ENCODE measurements at regions not wholly inside any gene's neighbourhood (a gene's known extent, or its start where the extent isn't known, plus 50 kb on each side); places are given as distances from the start of the nearest gene placed in this dataset.
"Not testable (repeated sequence)": the region's sequence is repeated elsewhere in the genome, so short reads cannot be mapped to it uniquely, and the experiment has no call there.

DNA sequence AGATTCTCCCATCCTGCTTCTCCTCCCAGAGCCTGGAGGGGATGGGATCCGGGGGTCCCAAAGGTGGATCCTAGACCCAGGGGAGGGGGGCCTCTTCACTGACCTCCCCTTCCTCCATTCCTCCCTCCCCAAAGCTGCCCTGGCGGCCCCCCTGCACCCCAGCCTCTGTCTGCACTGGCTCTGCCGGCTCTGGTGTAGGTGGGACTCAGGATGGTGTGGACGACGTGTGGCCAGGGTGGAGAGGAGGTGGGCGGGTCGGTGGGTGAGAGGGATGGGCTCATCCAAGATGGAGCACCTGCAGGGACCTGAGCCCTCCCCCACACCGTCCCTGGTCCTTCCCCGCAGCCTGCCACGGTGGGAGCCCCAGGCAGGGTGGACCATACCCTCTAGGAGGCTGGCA, 355.6 kb downstream of the TMEM121 start:
- not testable (repeated sequence) for DNase-seq

DNA sequence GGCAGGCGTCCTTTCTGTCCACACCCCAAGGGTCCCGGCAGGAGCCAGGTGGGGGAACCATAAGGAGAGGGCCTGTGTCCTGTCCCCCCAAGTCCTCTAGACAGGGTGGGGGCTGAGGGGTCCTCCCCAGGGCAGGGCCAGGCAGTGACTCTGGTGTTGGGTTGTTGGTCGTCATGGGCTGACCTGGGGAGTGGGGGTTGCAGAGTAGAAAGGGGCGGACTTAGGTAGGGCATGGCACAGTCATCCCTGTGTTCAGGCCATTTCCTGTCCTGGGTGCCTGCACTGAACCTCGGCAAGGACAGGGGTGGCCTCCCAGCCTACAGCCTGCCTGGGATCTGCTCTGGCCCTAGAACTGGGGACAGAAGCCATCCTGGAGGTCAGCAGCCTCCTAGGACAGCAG, 356.2 kb downstream of the TMEM121 start:
- no peak for DNase-seq

DNA sequence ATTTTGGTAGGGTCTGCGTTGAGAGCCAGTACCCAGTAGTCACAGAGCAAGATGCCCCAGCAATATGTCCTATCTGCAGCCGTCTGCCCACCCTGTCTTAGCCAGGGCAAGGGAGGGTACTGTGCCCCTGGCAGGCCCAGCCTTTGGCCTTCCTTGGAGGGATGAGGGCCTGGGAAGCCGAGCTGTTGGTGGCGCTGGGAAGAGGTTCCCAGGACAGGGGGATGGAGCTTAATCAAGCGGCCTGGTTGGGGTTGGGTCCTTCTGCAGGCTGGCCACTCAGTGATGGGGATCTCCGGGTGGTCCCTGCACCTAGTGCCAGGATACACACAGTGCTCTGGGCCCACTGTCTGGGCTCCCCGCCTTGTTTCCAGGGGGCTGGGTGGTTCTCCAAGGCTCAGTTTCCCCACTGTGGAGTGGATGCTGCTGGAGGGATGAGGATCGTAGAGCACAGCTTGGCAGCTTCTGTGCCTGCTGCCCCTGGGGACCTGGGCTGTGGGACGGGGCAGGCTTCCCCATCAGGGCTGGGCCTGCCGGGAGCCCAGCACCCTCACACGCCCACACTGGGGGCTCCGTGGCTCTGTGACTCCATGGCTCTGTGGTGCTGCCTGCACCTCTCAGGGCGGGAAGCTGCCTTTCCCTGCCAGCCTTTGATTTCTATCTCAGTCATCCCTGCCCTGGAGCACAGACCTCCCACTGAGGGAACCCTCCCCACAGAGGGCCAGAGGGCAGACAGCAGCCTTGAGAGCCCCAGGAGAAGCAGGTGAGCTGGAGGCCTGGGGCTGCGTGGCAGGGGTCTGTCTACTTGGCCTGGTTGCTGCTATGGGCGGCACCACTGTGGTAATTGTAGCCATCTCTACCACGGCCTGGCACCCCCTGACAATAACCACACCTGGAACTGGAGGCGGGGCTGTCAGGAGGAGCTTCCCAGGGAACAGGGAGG, 357.0 kb downstream of the TMEM121 start:
- DNase-seq: no peak

GRCh38 chr14:105884192-105884807, 357.9 kb downstream of the TMEM121 start:
- DNase-seq: not testable (repeated sequence)

GRCh38 chr14:105884808-105885281, 358.5 kb downstream of the TMEM121 start:
- DNase-seq: no peak

GRCh38 chr14:105885561-105886320, 359.4 kb downstream of the TMEM121 start:
- no peak for DNase-seq

- not testable (repeated sequence) for DNase-seq
These were observed 360.4 kb downstream of the TMEM121 start for GRCh38 chr14:105886791-105887191.

DNA sequence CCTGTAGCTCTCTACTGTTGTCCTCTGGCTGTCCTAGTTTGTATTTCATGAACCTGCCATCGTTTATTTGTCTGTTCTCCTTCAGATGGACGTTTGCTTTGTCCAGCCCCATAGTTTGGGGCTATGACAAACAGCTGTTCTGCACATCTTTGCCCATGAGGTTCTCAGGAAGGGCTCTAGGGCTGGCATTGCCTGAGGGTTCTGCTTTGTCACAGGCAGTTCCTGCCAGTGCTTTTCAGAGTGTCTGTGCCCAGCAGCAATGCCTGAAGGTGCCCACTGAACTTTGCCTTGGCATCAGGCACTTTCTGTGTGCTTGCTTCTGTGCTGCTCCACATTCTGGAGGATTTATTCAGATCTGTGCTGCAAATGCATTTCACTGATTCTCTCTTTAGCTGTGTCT, 361.3 kb downstream of the TMEM121 start:
- no peak for DNase-seq

DNA sequence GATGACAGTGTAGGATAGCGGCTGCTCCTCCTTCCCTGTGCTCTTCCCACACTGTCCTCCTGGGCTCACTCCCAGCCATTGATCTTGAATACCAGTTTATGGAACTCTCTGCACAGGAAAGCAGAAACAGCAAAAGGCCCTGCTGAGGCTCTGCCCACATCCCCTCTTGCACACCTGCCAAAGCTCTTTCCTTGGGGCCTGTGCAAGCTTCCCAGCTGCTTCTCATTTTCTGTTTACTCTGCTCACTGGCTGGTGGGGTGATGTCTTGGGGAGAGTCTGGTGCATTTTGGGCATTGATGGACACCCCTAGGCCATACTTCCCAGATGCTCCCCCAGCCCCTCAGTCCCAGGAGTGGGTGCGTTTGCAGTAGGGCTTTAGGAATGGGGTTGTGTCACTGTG, 361.8 kb downstream of the TMEM121 start:
- no peak for DNase-seq

DNA sequence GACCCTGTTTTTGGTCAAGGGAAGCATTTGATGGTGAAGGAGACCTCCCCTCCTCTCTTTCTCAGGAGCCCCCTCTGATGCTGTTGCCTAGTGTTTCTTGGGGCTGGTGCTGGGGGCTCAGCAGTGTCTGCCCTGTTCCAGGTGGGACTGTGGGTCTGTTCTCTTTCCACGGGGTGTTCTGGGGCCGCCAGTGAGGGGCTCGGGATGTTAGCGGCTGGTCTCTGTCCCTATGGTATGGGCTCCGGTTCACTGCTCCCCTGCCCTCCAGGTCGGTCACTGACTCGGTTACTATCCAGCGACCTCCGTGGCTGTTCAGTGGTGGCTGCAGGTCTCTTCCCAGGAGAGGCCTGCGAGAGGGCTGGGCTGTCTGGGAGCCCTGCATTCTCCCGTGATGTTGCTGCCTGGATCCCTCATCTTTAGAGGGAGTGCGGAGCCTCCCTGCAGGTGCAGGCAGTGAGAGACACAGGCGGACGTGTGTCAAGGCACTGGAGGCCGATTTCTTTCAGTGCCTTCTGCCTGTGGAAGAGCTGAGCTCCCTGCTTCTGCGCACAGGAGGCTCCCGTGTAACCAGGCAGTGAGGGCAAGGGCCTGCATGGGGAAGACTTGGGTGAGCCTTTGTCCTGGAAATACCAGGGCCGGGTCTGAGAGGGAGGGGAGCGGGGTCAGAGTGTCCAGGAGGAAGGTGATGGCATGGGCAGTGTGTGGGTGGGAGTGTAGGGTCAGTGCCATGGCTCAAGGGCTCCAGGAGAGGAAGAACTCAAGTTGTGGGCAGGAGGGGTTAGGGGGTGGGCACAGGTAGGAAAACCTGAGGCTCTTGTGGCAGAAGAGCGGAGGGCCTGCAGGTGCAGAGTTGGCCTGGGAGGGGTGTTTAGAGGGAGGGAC, 362.6 kb downstream of the TMEM121 start:
- no peak for DNase-seq

DNA sequence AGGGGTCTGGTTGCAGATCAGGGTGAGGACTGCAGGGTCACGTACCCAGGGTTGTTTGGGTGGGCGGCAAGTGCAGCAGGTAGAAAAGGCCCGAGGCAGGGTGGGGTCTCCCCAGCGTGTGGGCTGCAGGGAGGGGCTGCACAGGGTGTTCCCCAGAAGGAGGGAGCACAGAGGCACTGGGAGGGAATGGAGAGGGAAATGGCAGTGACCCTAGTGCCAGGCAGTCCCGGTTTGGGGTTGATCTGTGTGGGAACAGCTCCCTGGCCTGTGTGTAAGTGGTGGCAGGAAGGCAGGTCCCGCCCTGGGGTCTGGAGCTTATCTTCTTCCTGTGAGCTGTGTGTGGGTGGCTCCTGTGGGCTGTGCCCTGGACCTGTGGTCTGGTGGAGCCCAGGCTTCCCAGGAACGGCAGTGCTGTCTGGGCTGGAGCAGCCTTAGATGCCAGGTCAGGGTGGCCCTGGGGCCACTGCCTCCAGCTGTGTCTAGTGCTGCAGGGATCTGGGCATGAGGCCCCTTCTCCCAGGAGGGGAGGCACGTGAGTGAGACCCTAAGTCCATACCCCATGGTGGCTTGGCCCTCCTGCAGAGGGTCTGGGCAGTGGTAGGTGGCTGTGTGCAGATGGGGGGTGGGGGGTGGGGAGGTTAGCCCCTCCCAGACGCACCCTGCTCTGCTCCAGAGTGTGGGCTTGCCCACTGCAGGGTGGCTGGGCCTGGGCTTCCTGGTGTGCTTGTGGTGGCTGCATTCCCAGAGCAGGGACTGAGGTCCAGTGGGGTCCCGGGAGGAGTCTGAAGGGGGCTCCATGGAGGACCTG, 363.5 kb downstream of the TMEM121 start:
- no peak for DNase-seq

DNA sequence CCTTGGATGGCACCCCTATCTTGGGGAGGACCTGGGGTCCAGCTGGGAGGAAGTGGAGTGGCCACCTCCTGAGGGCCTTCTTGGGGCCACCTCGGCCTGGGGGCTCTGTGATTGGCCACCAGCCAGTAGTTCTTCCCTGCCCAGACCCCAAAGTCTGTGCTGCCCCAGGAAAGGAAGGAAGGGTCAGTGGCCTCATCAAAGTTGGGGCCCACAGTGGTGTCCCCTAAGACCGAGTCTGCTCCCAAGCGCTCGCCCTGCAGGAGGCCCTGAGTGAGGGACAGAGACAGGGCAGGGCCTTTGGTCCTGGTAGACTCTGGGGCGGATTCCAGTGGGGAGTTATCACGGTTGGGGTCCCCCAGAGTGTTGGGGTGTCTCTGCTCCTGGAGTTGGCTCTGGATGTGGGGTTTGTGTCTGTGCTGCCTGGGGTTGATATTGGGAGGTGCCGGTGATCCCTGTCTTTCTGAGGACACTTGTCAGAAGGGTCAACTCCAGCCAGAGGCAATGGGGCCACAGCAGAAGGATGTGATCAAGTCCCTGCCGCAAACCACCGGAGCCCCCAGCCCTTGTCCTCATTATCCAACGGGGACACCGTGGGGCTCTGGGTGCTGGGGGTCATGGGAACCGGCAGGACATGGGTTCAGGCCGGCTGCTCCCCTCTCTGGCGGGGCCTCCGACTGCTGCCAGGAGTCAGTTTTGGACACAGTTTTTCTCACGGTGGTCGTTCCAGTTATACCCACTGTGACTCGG, 364.3 kb downstream of the TMEM121 start:
- no peak for DNase-seq

DNA sequence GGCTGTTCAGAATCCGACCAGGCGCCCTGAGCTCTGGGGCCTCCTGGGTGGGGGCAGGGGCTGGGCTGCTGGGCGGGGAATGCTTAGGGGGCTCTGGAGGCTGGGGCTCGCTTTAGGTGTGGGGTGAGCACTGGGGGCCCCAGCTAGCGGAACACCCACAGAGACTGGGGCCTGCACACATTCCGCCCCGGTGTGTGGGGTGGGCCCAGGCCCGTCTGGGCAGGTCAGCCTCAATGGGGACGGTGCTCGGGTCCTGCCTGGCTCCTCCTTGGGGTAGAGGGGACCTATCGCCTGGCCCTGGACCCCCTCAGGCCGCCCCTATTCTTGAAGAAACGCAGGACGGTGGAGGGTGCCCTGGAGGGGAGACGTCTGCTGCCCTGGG, 364.8 kb downstream of the TMEM121 start:
- no peak for DNase-seq

DNA sequence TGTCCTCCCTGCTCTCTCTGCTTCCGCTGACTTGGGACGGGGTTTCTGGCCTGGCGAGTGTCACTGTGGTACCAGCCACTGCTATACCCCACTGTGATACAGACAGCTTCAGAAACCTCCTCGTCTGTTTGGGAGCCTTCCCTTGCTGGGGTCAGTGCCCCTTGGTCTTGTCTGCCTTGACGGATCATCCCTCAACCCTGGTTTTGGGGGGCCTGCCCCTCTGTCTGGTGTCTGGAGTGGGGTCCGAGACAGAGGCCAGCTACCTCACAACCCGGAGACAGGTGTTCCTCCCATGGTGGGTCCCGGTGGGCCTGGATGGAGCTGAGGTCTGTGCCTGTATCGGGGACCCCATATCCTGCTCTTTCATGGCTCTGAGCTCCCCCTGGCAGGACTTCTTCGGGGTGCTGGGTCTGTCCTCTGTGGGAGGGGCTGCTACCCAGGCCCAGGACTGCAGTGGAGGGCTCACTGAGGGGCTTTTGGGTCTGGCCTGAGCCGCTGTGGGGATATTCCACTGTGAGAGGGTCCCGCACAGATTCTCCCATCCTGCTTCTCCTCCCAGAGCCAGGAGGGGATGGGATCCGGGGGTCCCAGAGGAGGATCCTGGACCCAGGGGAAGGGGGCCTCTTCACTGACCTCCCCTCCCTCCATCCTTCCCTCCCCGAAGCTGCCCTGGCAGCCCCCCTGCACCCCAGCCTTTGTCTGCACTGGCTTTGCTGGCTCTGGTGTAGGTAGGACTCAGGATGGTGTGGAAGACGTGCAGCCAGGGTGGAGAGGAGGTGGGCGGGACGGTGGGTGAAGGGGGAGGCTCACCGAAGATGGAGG, 365.5 kb downstream of the TMEM121 start:
- no peak for DNase-seq

GRCh38 chr14:105892453-105893441, 366.4 kb downstream of the TMEM121 start:
- DNase-seq: not testable (repeated sequence)

DNA sequence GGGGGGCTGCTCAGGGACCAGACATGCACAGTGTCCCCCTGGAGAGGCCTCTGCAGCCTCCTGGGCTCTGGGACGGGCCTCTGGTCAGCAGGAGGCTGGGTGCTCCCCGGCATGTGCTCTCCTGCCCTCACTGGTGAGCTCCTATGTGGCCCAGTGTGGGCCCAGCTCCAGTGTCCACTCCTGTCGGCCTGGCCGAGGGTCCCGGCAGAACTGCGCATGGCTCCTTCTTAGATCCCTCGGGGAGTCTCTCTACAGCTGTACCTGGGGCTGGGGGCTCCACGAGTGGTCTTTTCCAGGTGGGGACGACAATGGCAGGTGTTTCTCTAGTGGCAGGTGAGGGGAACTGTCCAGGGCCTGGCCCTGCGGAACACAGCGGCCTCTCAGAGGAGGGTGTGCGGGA, 367.3 kb downstream of the TMEM121 start:
- DNase-seq: not testable (repeated sequence)

DNA sequence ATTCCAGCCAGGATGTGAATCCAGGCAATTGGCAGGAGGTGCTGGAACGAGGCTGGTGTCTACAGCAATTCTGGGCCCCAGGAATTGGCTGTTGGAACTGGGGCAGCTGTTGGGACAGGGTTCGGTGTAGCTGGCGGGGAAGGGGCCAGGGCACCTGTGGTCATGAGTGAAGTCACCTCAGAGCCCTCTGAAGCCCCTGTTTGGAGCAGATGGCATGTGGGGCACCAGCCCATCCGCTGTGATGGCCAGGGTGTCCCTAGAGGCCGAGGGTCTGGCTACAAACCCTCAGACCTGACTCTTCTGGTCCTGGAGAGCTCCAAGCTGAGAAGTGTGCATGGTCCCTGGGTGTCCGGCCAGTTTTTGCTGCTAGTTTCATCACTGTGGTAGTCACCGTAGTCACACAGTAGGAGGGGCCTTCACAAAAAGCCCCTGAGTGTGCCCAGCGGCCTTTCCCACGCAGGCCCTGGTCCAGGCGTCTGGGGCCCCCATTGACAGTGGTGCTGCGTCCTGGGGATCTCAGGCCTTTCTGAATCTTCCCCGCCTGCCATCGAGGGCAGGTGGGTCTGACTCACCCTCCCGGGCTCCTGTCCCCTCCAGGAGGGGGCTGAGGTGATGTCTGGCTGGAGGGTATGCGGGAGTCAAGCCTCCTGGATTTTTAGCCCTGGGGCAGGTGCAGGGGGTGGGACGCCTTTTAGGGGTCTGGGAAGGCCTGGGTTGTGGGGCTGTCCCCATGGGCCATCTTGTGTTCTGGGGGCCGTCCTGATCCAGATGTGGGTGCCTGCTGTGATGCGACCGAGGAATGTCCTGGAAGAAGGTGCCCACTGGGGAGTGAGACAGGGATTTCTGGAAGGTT, 368.0 kb downstream of the TMEM121 start:
- no peak for DNase-seq

Measured in DMS79 treated with DMSO at 0.1 percent for 48 hours (cell line).